GM12875 (cell line): ENCODE measurements at regions not wholly inside any gene's neighbourhood (a gene's known extent, or its start where the extent isn't known, plus 50 kb on each side); places are given as distances from the start of the nearest gene placed in this dataset.

Source experiments
- H3K4me3 ChIP-seq: one replicate; pipeline ENCODE4 v1.5.1; 2011; ENCODE audit warnings: low read depth, low read length, control low read depth
- TF ChIP-seq, protein P1 (sequence below): IDR thresholded peaks from 2 replicates; pipeline ENCODE4 v1.5.1; 2011; ENCODE audit warnings: low read depth, mild to moderate bottlenecking, control low read depth, inconsistent platforms, low read length, moderate library complexity, borderline replicate concordance; ENCODE audit not compliant: insufficient read depth

DNA sequence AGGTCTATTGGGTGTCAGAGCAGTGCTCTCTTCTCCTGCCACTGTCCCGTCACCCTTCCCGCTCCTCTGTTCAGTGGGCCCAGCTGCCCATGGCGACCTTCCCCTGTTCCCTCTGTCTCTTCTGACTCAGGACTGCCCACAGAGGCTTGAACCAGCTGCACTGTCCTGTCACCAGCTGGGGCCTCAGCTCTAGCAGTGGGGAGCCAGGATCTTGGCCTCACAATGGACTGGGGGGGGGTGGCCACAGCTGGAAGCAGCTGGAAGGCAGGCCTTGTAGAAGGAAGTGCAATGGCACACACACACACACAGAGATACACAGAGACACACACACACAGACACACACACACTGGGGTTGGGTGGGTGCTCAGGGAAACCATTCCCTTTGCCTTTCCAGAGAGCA lies 114.0 kb upstream of the PJA1 start:
- TF ChIP-seq, protein P1, sequence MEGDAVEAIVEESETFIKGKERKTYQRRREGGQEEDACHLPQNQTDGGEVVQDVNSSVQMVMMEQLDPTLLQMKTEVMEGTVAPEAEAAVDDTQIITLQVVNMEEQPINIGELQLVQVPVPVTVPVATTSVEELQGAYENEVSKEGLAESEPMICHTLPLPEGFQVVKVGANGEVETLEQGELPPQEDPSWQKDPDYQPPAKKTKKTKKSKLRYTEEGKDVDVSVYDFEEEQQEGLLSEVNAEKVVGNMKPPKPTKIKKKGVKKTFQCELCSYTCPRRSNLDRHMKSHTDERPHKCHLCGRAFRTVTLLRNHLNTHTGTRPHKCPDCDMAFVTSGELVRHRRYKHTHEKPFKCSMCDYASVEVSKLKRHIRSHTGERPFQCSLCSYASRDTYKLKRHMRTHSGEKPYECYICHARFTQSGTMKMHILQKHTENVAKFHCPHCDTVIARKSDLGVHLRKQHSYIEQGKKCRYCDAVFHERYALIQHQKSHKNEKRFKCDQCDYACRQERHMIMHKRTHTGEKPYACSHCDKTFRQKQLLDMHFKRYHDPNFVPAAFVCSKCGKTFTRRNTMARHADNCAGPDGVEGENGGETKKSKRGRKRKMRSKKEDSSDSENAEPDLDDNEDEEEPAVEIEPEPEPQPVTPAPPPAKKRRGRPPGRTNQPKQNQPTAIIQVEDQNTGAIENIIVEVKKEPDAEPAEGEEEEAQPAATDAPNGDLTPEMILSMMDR, result no peak
- no peak overlapping the region for H3K4me3 ChIP-seq

DNA sequence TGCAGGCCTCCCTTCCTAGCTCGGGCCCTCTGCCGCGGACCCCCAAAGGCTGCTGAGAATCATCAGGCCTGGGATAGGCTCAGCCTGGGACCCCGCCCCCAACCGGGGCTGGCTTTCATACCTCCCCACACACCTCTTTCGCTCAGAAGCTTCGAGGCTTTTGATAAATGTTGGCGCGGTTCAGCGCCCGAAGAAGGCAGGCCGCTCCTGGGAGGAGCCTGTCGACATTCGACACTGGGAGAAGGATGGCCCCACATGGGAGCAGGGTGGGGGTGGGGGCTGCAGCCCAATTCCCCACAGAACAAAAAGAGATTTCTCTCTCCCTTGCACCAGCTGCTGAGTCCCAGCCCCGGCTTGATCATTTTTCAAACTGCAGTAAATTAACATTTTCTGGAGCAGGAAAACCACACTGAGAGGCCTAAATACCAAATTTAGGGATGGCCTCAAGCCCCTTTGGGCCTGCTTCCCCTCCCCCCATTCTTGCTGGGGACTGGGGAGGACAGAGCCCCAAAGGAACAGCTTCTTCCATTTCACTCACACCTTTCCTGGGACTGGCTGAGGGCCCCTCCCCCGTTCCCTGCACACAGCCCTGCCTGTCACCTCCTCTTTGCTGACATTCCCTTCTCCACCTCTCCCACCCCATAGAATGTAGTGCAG lies 112.9 kb upstream of the PJA1 start:
- H3K4me3 ChIP-seq, result no peak overlapping the region
- TF ChIP-seq, protein P1, result no peak

DNA sequence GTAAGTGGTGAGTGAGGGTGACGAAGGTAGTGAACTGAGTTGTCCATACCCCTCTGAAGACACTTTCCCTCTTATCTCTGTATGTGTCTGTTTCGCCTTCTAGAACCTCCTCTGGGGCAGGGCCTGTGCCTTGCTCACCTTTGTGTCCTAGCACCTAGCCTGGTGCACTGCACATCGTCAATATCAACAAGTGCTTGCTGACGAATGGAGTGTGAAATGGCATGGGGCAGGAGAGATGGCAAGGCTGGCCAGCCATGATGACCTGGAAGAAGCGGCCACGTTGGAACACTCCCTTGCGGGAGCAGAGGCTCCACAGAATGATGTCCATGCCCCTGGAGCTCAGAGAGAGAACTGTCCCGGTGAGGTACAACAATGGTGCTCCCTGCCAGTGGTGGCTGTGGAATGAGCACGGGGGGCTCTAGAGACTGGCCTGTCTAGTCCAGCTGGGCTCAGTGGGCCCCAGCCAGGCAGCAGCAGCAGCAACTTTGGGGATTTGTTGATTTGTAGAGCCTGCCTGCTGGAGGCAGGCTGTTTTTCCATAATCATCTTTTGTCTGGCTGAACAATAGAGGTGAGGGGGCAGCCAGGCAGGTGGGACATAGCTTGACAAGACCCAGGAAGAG lies 112.2 kb upstream of the PJA1 start:
- no peak overlapping the region for H3K4me3 ChIP-seq
- TF ChIP-seq, protein P1, result no peak

DNA sequence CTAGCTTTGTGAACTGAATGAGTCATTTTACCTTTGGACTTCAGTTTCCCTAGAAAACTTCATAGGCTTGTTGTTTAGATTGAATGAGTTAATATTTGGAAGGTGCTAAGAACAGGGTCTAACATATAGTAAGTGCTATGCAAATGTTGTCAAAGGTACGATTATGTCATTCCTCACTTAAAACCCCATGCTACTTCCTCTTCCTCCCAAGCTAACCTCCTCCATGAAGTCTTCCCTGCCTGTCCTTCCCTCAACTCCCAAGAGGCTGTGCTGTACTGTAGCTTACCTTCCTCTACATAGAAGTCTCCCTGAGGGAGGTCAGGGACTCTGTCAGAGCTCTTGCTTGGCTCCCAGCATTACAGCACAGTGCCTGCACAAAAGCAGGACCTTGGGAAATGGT lies 103.4 kb upstream of the PJA1 start:
- no peak overlapping the region for H3K4me3 ChIP-seq
- TF ChIP-seq, protein P1, result no peak

DNA sequence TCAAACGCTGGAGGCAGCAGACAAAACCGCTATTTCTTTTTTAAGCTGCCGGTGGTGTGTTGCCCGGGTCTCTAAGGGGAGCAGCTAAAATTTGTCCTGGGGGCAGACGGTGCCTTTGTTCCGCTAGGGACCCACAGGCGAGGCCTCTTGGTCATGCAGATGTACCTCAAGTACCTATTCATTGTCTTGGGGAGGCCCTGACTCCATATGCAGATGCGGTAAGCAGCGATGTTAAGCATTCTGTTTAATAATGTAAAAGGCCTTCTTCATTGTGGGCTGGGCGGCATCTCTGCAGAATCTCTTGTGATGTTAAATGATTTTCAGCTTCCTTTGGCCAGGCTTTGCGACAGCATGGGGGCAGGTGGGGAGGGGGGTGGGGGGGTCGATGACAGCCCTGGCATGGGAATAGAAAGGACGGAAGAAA lies 98.9 kb upstream of the PJA1 start:
- no peak overlapping the region for H3K4me3 ChIP-seq
- TF ChIP-seq, protein P1, result no peak

DNA sequence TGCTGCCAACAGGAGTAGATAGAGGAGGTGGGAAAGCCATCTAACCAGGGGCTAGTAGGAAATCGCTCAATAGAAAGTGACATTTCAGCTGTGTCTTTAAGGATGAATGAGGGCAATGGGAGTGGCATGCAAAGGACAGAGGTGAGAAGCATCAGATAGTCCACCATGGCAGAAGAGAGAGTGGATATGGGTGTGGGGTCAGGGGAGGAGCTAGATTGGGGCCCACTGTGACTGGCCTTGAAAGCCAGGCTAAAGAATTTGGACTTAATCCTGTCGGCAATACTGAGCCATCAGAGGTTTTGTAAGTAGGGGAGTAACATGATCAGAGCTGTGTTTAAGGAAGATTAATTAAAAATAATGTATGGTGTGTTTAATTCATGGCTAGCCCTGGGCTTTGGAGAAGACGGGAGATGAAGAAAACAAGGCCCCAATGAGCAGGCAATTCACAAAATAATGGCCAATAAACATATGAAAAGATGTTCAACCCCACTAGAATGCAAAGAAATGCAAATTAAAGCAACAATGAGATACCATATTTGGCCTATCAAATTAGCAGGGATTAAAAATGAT lies 98.1 kb upstream of the PJA1 start:
- TF ChIP-seq, protein P1, result no peak
- no peak overlapping the region for H3K4me3 ChIP-seq
